ENCODE measurements at regions not wholly inside any gene's neighbourhood (a gene's known extent, or its start where the extent isn't known, plus 50 kb on each side); places are given as distances from the start of the nearest gene placed in this dataset.
"Not testable (repeated sequence)": the region's sequence is repeated elsewhere in the genome, so short reads cannot be mapped to it uniquely, and the experiment has no call there.

DNA sequence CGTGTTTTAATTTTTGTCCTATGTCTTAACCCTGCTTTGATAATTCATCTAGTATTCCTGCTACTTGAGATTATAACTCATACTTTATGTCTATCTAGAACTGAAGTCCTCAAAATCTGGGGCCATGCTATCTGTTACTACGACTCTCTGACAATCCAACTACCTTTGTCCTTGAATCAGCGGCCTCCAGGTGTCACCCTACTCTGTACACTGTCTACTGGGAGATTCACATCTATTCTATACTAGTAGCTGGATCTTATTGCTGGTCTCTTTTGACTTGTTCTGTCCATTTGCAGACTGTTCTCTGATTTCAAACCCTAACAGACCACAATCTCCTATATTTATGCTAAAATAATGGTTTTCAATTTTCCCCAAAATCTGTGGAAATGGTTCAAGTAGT lies 225.5 kb upstream of the ELAVL2 start:
- TF ChIP-seq ZNF658 (tag by site-specific recombination; IDR thresholded peaks at IDR 0.05) = no peak
- ChIA-PET POLR2A (no interaction called here), CTCF (interaction anchor here (0.5 kb wide), 1 partner anchor 1674 kb away, joined by 3 read pairs; no protein-coding TSS in a partner anchor)
- Histone ChIP-seq H3K4me3 (ENCODE audit: low read depth, low read length) (no peak overlapping the region), H3K4me1 (ENCODE audit: control insufficient read depth, insufficient read depth, low read length) (no peaks in the 10 kb centered on the region), H3K36me3 (ENCODE audit: control insufficient read depth in 2 of 2, insufficient read depth in 1 of 2, low read length in 2 of 2) (no peaks in the 10 kb centered on the region), H3K27ac (ENCODE audit: extremely low read depth, low read depth, low read length) (no peak overlapping the region), H3K9me3 (ENCODE audit: control insufficient read depth, insufficient read depth, low read depth, low read length) (no peaks in the 10 kb centered on the region)

GRCh38 chr9:24050239-24050638 lies 224.2 kb upstream of the ELAVL2 start:
- H3K27ac ChIP-seq (ENCODE audit: extremely low read depth, low read depth, low read length); H3K4me1 ChIP-seq (ENCODE audit: control insufficient read depth, insufficient read depth, low read length); H3K36me3 ChIP-seq (ENCODE audit: control insufficient read depth in 2 of 2, insufficient read depth in 1 of 2, low read length in 2 of 2); H3K4me3 ChIP-seq (ENCODE audit: low read depth, low read length); CTCF ChIA-PET; POLR2A ChIA-PET; H3K9me3 ChIP-seq (ENCODE audit: control insufficient read depth, insufficient read depth, low read depth, low read length): not testable (repeated sequence)
- TF ChIP-seq ZNF394 (tag by site-specific recombination; IDR thresholded peaks at IDR 0.05; ENCODE audit: borderline replicate concordance) = peak; percentile 68; the same call in 1 of the 2 replicates
- peak; percentile 32; the same call in 1 of the 2 replicates for TF ChIP-seq ZNF140 (tag by site-specific recombination; IDR thresholded peaks at IDR 0.05)
- TF ChIP-seq ZNF623 (tag by site-specific recombination; IDR thresholded peaks at IDR 0.05) = peak; percentile 50
- TF ChIP-seq REST (tag by site-specific recombination; IDR thresholded peaks at IDR 0.05) = 0 out of 2 replicates have a peak, but pooled peaks have one; percentile 35
- 0 out of 2 replicates have a peak, but pooled peaks have one; percentile 12 for TF ChIP-seq ZNF292 (tag by site-specific recombination; IDR thresholded peaks at IDR 0.05; ENCODE audit: borderline replicate concordance, low read depth)
- peak; percentile 70 for TF ChIP-seq ZNF426 (tag by site-specific recombination; IDR thresholded peaks at IDR 0.05)
- TF ChIP-seq ZBTB11 (tag by site-specific recombination; conservative IDR thresholded peaks at IDR 0.05; ENCODE audit: low read depth) = peak; percentile 62
- TF ChIP-seq ZNF555 (tag by site-specific recombination; conservative IDR thresholded peaks at IDR 0.05) = peak; percentile 63
- TF ChIP-seq, protein P1, sequence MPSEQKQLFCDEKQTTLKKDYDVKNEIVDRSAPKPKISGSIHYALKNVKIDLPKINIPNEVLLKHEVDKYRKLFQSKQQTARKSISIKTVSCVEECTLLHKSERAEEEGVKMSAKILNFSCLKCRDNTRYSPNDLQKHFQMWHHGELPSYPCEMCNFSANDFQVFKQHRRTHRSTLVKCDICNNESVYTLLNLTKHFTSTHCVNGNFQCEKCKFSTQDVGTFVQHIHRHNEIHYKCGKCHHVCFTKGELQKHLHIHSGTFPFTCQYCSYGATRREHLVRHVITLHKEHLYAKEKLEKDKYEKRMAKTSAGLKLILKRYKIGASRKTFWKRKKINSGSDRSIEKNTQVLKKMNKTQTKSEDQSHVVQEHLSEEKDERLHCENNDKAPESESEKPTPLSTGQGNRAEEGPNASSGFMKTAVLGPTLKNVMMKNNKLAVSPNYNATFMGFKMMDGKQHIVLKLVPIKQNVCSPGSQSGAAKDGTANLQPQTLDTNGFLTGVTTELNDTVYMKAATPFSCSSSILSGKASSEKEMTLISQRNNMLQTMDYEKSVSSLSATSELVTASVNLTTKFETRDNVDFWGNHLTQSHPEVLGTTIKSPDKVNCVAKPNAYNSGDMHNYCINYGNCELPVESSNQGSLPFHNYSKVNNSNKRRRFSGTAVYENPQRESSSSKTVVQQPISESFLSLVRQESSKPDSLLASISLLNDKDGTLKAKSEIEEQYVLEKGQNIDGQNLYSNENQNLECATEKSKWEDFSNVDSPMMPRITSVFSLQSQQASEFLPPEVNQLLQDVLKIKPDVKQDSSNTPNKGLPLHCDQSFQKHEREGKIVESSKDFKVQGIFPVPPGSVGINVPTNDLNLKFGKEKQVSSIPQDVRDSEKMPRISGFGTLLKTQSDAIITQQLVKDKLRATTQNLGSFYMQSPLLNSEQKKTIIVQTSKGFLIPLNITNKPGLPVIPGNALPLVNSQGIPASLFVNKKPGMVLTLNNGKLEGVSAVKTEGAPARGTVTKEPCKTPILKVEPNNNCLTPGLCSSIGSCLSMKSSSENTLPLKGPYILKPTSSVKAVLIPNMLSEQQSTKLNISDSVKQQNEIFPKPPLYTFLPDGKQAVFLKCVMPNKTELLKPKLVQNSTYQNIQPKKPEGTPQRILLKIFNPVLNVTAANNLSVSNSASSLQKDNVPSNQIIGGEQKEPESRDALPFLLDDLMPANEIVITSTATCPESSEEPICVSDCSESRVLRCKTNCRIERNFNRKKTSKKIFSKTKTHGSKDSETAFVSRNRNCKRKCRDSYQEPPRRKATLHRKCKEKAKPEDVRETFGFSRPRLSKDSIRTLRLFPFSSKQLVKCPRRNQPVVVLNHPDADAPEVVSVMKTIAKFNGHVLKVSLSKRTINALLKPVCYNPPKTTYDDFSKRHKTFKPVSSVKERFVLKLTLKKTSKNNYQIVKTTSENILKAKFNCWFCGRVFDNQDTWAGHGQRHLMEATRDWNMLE (tag by site-specific recombination; conservative IDR thresholded peaks at IDR 0.05; ENCODE audit: low read depth) = peak; percentile 65
